ENCODE measurements at regions not wholly inside any gene's neighbourhood (a gene's known extent, or its start where the extent isn't known, plus 50 kb on each side); places are given as distances from the start of the nearest gene placed in this dataset.

GRCh38 chr19:29445246-29445645 is 80.5 kb upstream of the VSTM2B start:
- Histone ChIP-seq H4K20me1 (ENCODE audit: insufficient read depth) (no peaks in the 10 kb centered on the region), H3K4me2 (ENCODE audit: low read length) (no peak overlapping the region), H3K4me1 (ENCODE audit: control insufficient read depth in 1 of 2, insufficient read depth in 2 of 2, low read length in 2 of 2) (no peaks in the 10 kb centered on the region), H2AFZ (ENCODE audit: low read depth, low read length, poor library complexity, severe bottlenecking) (no peak overlapping the region), H3K79me2 (ENCODE audit: insufficient read depth, low read length) (no peaks in the 10 kb centered on the region), H3K27ac (ENCODE audit: low read depth, low read length) (no peak overlapping the region), H3K9ac (ENCODE audit: low read length) (no peak overlapping the region), H3K36me3 (ENCODE audit: control insufficient read depth in 1 of 2, insufficient read depth in 2 of 2, low read length in 2 of 2) (no peaks in the 10 kb centered on the region), H3K4me3 (replicated peaks in 1 of 2; ENCODE audit: low read depth in 1 of 2, low read length in 2 of 2) (no peak overlapping the region), H3K9me2 (ENCODE audit: insufficient read depth) (no peaks in the 10 kb centered on the region), H3K9me3 (ENCODE audit: control insufficient read depth in 1 of 2, insufficient read depth in 1 of 2, low read depth in 1 of 2, low read length in 2 of 2) (no peaks in the 10 kb centered on the region), H3K27me3 (ENCODE audit: insufficient read depth, low read length) (peaks cover 3% of the 10 kb centered on the region; the same call in 1 of the 2 replicates)
- no peak for ATAC-seq
- POLR2A ChIA-PET = no interaction called here
- CTCF ChIA-PET = no interaction called here
- TF ChIP-seq CEBPB (IDR thresholded peaks at IDR 0.05; ENCODE audit: low read depth) (no peak), FOSL1 (IDR thresholded peaks at IDR 0.05; ENCODE audit: low read depth) (no peak), ELF1 (IDR thresholded peaks at IDR 0.05; ENCODE audit: borderline replicate concordance, low read depth) (no peak), EZH2 (IDR thresholded peaks at IDR 0.05) (no peak), EZH2phosphoT487 (IDR thresholded peaks at IDR 0.05; ENCODE audit: borderline replicate concordance) (no peak), ATF3 (IDR thresholded peaks at IDR 0.05) (no peak), ZNF274 (IDR thresholded peaks at IDR 0.05; ENCODE audit: low read depth, low read length) (no peak), POLR2AphosphoS5 (IDR thresholded peaks at IDR 0.05; ENCODE audit: low read depth, low read length) (no peak), SRF (IDR thresholded peaks at IDR 0.05; ENCODE audit: low read depth) (no peak), ZFX (IDR thresholded peaks at IDR 0.05) (no peak)
- no peak for DNase-seq (ENCODE audit: low read depth, low spot score)
- RAD21 ChIA-PET (ENCODE audit: low non-redundant PET in 1 of 2, low total read pairs in 2 of 2, uncharacterized antibody in 2 of 2, unreplicated experiment in 2 of 2) = no interaction called here
- no TSS peak for BruUV-seq (replicated peaks)
- intact Hi-C loops (cut with micrococcal nuclease) = no loop called here

DNA sequence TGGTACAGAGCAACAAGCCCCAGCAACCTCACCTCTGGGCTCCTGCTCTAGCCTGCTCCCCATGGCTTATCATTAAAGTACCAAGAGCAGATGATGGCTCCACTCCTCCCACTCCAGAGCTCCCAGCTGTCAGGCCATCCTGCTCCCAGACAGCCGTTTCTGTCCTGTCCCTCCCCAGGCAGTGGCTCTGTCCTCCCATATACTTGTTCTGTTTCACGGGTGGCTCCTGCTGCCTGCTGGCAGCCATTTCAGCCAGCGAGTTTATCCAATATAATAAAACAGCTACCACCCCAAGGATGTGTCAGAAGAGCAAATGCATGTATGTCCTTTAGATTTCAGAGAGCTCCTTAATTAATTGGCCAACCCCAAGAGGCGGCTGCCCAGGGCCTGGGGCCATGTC is 79.4 kb upstream of the VSTM2B start:
- RAD21 ChIA-PET (ENCODE audit: low non-redundant PET in 1 of 2, low total read pairs in 2 of 2, uncharacterized antibody in 2 of 2, unreplicated experiment in 2 of 2) = no interaction called here
- Histone ChIP-seq H4K20me1 (ENCODE audit: insufficient read depth) (no peaks in the 10 kb centered on the region), H3K27ac (ENCODE audit: low read depth, low read length) (no peak overlapping the region), H3K79me2 (ENCODE audit: insufficient read depth, low read length) (no peaks in the 10 kb centered on the region), H3K9me3 (ENCODE audit: control insufficient read depth in 1 of 2, insufficient read depth in 1 of 2, low read depth in 1 of 2, low read length in 2 of 2) (no peaks in the 10 kb centered on the region), H3K4me1 (ENCODE audit: control insufficient read depth in 1 of 2, insufficient read depth in 2 of 2, low read length in 2 of 2) (no peaks in the 10 kb centered on the region), H3K9me2 (ENCODE audit: insufficient read depth) (no peaks in the 10 kb centered on the region), H3K4me2 (ENCODE audit: low read length) (no peak overlapping the region), H3K9ac (ENCODE audit: low read length) (no peak overlapping the region), H3K27me3 (ENCODE audit: insufficient read depth, low read length) (peaks cover 8% of the 10 kb centered on the region), H3K4me3 (replicated peaks in 1 of 2; ENCODE audit: low read depth in 1 of 2, low read length in 2 of 2) (no peak overlapping the region), H2AFZ (ENCODE audit: low read depth, low read length, poor library complexity, severe bottlenecking) (no peak overlapping the region), H3K36me3 (ENCODE audit: control insufficient read depth in 1 of 2, insufficient read depth in 2 of 2, low read length in 2 of 2) (no peaks in the 10 kb centered on the region)
- ATAC-seq (no peak), DNase-seq (ENCODE audit: low read depth, low spot score) (no peak)
- CTCF ChIA-PET = no interaction called here
- intact Hi-C loops (cut with micrococcal nuclease) = no loop called here
- no TSS peak for BruUV-seq (replicated peaks)
- POLR2A ChIA-PET = no interaction called here
- TF ChIP-seq, protein P1, sequence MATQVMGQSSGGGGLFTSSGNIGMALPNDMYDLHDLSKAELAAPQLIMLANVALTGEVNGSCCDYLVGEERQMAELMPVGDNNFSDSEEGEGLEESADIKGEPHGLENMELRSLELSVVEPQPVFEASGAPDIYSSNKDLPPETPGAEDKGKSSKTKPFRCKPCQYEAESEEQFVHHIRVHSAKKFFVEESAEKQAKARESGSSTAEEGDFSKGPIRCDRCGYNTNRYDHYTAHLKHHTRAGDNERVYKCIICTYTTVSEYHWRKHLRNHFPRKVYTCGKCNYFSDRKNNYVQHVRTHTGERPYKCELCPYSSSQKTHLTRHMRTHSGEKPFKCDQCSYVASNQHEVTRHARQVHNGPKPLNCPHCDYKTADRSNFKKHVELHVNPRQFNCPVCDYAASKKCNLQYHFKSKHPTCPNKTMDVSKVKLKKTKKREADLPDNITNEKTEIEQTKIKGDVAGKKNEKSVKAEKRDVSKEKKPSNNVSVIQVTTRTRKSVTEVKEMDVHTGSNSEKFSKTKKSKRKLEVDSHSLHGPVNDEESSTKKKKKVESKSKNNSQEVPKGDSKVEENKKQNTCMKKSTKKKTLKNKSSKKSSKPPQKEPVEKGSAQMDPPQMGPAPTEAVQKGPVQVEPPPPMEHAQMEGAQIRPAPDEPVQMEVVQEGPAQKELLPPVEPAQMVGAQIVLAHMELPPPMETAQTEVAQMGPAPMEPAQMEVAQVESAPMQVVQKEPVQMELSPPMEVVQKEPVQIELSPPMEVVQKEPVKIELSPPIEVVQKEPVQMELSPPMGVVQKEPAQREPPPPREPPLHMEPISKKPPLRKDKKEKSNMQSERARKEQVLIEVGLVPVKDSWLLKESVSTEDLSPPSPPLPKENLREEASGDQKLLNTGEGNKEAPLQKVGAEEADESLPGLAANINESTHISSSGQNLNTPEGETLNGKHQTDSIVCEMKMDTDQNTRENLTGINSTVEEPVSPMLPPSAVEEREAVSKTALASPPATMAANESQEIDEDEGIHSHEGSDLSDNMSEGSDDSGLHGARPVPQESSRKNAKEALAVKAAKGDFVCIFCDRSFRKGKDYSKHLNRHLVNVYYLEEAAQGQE (IDR thresholded peaks at IDR 0.05; ENCODE audit: low read depth) = no peak
- TF ChIP-seq SRF (IDR thresholded peaks at IDR 0.05; ENCODE audit: low read depth) (no peak), EZH2phosphoT487 (IDR thresholded peaks at IDR 0.05; ENCODE audit: borderline replicate concordance) (no peak), EZH2 (IDR thresholded peaks at IDR 0.05) (no peak), ZNF274 (IDR thresholded peaks at IDR 0.05; ENCODE audit: low read depth, low read length) (no peak), FOSL1 (IDR thresholded peaks at IDR 0.05; ENCODE audit: low read depth) (no peak), ZBTB33 (IDR thresholded peaks at IDR 0.05; ENCODE audit: extremely low read depth, insufficient replicate concordance, low read length) (no peak), ATF3 (IDR thresholded peaks at IDR 0.05) (no peak), SP1 (IDR thresholded peaks at IDR 0.05; ENCODE audit: low read depth) (no peak), SIN3A (IDR thresholded peaks at IDR 0.05; ENCODE audit: low read depth) (no peak), YY1 (IDR thresholded peaks at IDR 0.05; ENCODE audit: extremely low read depth, insufficient replicate concordance, low read depth, low read length) (no peak), JUND (IDR thresholded peaks at IDR 0.05) (no peak)
